ENCODE measurements at regions not wholly inside any gene's neighbourhood (a gene's known extent, or its start where the extent isn't known, plus 50 kb on each side); places are given as distances from the start of the nearest gene placed in this dataset.

DNA sequence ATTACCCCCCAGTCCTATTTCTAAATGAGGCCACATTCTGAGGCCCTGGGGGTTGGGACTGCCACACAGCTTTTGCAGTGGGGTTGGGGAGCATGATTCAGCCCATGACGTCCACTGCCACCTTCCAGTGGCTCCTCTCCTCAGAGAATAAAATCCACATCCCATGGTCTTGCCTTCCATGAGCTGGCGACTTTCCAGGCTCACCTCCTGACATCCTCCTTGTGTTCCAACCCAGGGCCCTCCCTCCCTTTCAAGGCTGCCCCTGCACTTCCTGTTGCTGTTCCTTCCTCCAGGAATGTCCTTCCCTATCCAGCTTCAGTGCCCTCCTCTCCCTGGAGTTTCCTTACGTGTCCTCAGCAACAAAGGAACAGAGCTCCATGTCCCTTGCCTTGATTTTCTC lies 187.3 kb upstream of the ID2 start:
- H3K9me3 Mint-ChIP-seq = no peaks in the 10 kb centered on the region
- H3K27me3 ChIP-seq (ENCODE audit: control insufficient read depth in 2 of 2, insufficient read depth in 2 of 2, low read length in 2 of 2) = no peaks in the 10 kb centered on the region
- H3K4me2 ChIP-seq (replicated peaks; ENCODE audit: extremely low read depth, low read length, poor library complexity, severe bottlenecking) = no peak overlapping the region
- no peak overlapping the region for H3K4me3 ChIP-seq (replicated peaks in 1 of 3; ENCODE audit: low read depth in 2 of 3, low read length in 3 of 3)
- H4K20me1 ChIP-seq (ENCODE audit: insufficient read depth, low read length) = no peaks in the 10 kb centered on the region
- intact Hi-C loops (cut with micrococcal nuclease) = no loop called here
- no peak overlapping the region for H3K9ac ChIP-seq (ENCODE audit: insufficient read depth, low read length, poor library complexity, severe bottlenecking)
- peaks cover 37 to 48% of the 10 kb centered on the region in 2 donors for H3K4me1 ChIP-seq (ENCODE audit: control insufficient read depth in 1 of 2, insufficient read depth in 2 of 2, low read length in 2 of 2)
- 79% methylated on average over 2 of the region's 3 CpGs for WGBS (ENCODE audit: insufficient coverage)
- H3K27me3 Mint-ChIP-seq (ENCODE audit: low read depth in 3 of 3) = peaks cover 1 to 4% (median 3%) of the 10 kb centered on the region in 3 donors
- H3K36me3 ChIP-seq (replicated peaks in 1 of 2; ENCODE audit: control insufficient read depth in 1 of 2, insufficient read depth in 2 of 2, low read length in 2 of 2) = no peaks in the 10 kb centered on the region
- TF ChIP-seq, protein P1, sequence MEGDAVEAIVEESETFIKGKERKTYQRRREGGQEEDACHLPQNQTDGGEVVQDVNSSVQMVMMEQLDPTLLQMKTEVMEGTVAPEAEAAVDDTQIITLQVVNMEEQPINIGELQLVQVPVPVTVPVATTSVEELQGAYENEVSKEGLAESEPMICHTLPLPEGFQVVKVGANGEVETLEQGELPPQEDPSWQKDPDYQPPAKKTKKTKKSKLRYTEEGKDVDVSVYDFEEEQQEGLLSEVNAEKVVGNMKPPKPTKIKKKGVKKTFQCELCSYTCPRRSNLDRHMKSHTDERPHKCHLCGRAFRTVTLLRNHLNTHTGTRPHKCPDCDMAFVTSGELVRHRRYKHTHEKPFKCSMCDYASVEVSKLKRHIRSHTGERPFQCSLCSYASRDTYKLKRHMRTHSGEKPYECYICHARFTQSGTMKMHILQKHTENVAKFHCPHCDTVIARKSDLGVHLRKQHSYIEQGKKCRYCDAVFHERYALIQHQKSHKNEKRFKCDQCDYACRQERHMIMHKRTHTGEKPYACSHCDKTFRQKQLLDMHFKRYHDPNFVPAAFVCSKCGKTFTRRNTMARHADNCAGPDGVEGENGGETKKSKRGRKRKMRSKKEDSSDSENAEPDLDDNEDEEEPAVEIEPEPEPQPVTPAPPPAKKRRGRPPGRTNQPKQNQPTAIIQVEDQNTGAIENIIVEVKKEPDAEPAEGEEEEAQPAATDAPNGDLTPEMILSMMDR (IDR thresholded peaks at IDR 0.05) = no peak
- no peak overlapping the region for H3K4me3 Mint-ChIP-seq
- H3K27ac Mint-ChIP-seq = peak overlapping the region in 2 of 7 donors; percentile 80 to 82
- no peak for DNase-seq
- no peak overlapping the region for H2AFZ ChIP-seq (ENCODE audit: insufficient read depth, low read depth, low read length, poor library complexity, severe bottlenecking)
- no peak overlapping the region for H3K27ac ChIP-seq (ENCODE audit: low read depth in 1 of 2, low read length in 2 of 2)
- peaks cover 0 to 1% of the 10 kb centered on the region in 2 donors for H3K36me3 Mint-ChIP-seq
- H3K9me3 ChIP-seq (replicated peaks in 1 of 2; ENCODE audit: control insufficient read depth in 1 of 2, insufficient read depth in 1 of 2, low read length in 2 of 2) = no peaks in the 10 kb centered on the region
- peaks cover 51% of the 10 kb centered on the region for H3K4me1 Mint-ChIP-seq
- no peaks in the 10 kb centered on the region for H3K79me2 ChIP-seq (ENCODE audit: insufficient read depth, low read length)

DNA sequence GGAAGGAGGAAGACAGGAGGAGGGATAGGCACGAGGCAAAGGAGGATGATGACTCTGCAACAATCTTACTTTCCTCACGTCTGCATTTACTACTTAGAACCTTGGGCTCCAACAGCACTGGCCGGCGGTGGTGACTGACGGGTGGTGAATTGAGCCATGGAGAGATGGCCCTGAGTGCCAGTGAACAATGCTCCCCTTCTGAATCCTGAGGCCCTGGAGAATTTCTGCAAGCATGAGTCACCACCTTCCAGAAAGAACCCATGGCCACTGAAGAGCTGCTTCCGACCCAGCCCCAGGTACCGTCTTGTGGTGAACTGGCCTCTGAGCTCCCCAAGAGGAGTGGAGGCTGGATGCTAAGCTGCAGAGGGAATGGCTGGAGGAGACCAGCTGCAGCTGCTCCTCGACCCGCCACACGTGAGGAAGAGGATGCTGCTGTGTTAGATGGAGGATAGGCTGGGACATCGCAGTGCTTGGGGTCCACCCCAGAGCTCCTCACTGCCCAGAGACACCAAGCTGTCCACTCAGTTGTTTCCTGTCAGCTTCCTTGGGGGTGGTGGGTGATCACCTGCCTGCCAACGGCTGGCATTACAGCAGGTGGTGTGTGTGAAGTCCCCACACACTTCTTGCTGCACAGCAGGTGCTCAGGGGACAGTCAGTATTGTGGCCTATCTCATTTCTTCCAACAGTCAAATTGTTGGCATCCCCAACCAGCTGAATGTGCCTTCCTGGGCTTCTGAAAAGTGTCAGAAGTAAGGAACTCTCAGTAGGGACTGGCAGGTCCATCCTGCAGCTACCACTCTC lies 186.5 kb upstream of the ID2 start:
- Histone ChIP-seq H3K9me3 (replicated peaks in 1 of 2; ENCODE audit: control insufficient read depth in 1 of 2, insufficient read depth in 1 of 2, low read length in 2 of 2) (no peaks in the 10 kb centered on the region), H4K20me1 (ENCODE audit: insufficient read depth, low read length) (no peaks in the 10 kb centered on the region), H3K79me2 (ENCODE audit: insufficient read depth, low read length) (no peaks in the 10 kb centered on the region), H3K4me3 (replicated peaks in 1 of 3; ENCODE audit: low read depth in 2 of 3, low read length in 3 of 3) (no peak overlapping the region), H3K9ac (ENCODE audit: insufficient read depth, low read length, poor library complexity, severe bottlenecking) (no peak overlapping the region), H3K4me1 (ENCODE audit: control insufficient read depth in 1 of 2, insufficient read depth in 2 of 2, low read length in 2 of 2) (peaks cover 45 to 56% of the 10 kb centered on the region in 2 donors), H3K4me2 (replicated peaks; ENCODE audit: extremely low read depth, low read length, poor library complexity, severe bottlenecking) (no peak overlapping the region), H3K36me3 (replicated peaks in 1 of 2; ENCODE audit: control insufficient read depth in 1 of 2, insufficient read depth in 2 of 2, low read length in 2 of 2) (no peaks in the 10 kb centered on the region), H2AFZ (ENCODE audit: insufficient read depth, low read depth, low read length, poor library complexity, severe bottlenecking) (no peak overlapping the region), H3K27me3 (ENCODE audit: control insufficient read depth in 2 of 2, insufficient read depth in 2 of 2, low read length in 2 of 2) (no peaks in the 10 kb centered on the region), H3K27ac (ENCODE audit: low read depth in 1 of 2, low read length in 2 of 2) (no peak overlapping the region)
- no peak overlapping the region for H3K4me3 Mint-ChIP-seq
- H3K9me3 Mint-ChIP-seq = no peaks in the 10 kb centered on the region
- H3K36me3 Mint-ChIP-seq = peaks cover 0 to 1% of the 10 kb centered on the region in 2 donors
- peak overlapping the region in 1 of 7 donors; percentile 2 for H3K27ac Mint-ChIP-seq
- intact Hi-C loops (cut with micrococcal nuclease) = loop anchor here in 1 of 2 donors (5.0 kb wide), 1 partner anchor 42 kb away; no protein-coding TSS in a partner anchor
- DNase-seq = peak in 2 of 3 donors; percentile 23 to 40
- TF ChIP-seq, protein P1 (IDR thresholded peaks at IDR 0.05) = no peak
- peaks cover 1 to 5% (median 4%) of the 10 kb centered on the region in 3 donors for H3K27me3 Mint-ChIP-seq (ENCODE audit: low read depth in 3 of 3)
- H3K4me1 Mint-ChIP-seq = peaks cover 58% of the 10 kb centered on the region
- 96% methylated on average over 3 of the region's 12 CpGs for WGBS (ENCODE audit: insufficient coverage)

Data from CD14-positive monocyte (primary cell).